ENCODE measurements at regions not wholly inside any gene's neighbourhood (a gene's known extent, or its start where the extent isn't known, plus 50 kb on each side); places are given as distances from the start of the nearest gene placed in this dataset.
A peak's percentile ranks its signal among the peaks of the same experiment; 100 is the strongest.

GRCh38 chr1:9439074-9439761 lies 100.0 kb upstream of the SLC25A33 start:
- H3K4me1 ChIP-seq (ENCODE audit: low read depth, poor library complexity, severe bottlenecking): peaks cover 24% of the 10 kb centered on the region
- no peak for TF ChIP-seq CTCF (conservative IDR thresholded peaks at IDR 0.05; ENCODE audit: low read depth, low read length)
- no peak overlapping the region for H3K27ac ChIP-seq
- no peak overlapping the region for H3K9ac ChIP-seq
- no peaks in the 10 kb centered on the region for H3K79me2 ChIP-seq (ENCODE audit: insufficient read depth, low read depth)
- H2AFZ ChIP-seq (ENCODE audit: low read depth): no peak overlapping the region
- no peak overlapping the region for H3K4me3 ChIP-seq (IDR thresholded peaks at IDR 0.05; ENCODE audit: insufficient read depth, low read depth, low read length)
- no peak overlapping the region for H3K4me2 ChIP-seq
- no peaks in the 10 kb centered on the region for H4K20me1 ChIP-seq (ENCODE audit: insufficient read depth)
- no peaks in the 10 kb centered on the region for H3K27me3 ChIP-seq (ENCODE audit: insufficient read depth, low read depth)
- H3K36me3 ChIP-seq (ENCODE audit: insufficient read depth): no peaks in the 10 kb centered on the region

GRCh38 chr1:9440261-9440660 lies 99.0 kb upstream of the SLC25A33 start:
- TF ChIP-seq CTCF (conservative IDR thresholded peaks at IDR 0.05; ENCODE audit: low read depth, low read length): no peak
- H3K4me1 ChIP-seq (ENCODE audit: low read depth, poor library complexity, severe bottlenecking): peaks cover 24% of the 10 kb centered on the region

GRCh38 chr1:9440763-9441194 lies 98.5 kb upstream of the SLC25A33 start:
- Histone ChIP-seq H3K4me3 (IDR thresholded peaks at IDR 0.05; ENCODE audit: insufficient read depth, low read depth, low read length) (no peak overlapping the region), H3K9ac (no peak overlapping the region), H3K36me3 (ENCODE audit: insufficient read depth) (no peaks in the 10 kb centered on the region), H3K4me2 (no peak overlapping the region), H3K4me1 (ENCODE audit: low read depth, poor library complexity, severe bottlenecking) (peaks cover 24% of the 10 kb centered on the region), H3K79me2 (ENCODE audit: insufficient read depth, low read depth) (no peaks in the 10 kb centered on the region), H2AFZ (ENCODE audit: low read depth) (no peak overlapping the region), H3K27me3 (ENCODE audit: insufficient read depth, low read depth) (no peaks in the 10 kb centered on the region), H4K20me1 (ENCODE audit: insufficient read depth) (no peaks in the 10 kb centered on the region), H3K27ac (no peak overlapping the region)
- TF ChIP-seq CTCF (conservative IDR thresholded peaks at IDR 0.05; ENCODE audit: low read depth, low read length): no peak

More at GRCh38 chr1:9440261-9440660, 99.0 kb upstream of the SLC25A33 start:
- Histone ChIP-seq H3K4me3 (IDR thresholded peaks at IDR 0.05; ENCODE audit: insufficient read depth, low read depth, low read length) (no peak overlapping the region), H2AFZ (ENCODE audit: low read depth) (no peak overlapping the region), H4K20me1 (ENCODE audit: insufficient read depth) (no peaks in the 10 kb centered on the region), H3K4me2 (no peak overlapping the region), H3K36me3 (ENCODE audit: insufficient read depth) (no peaks in the 10 kb centered on the region), H3K27me3 (ENCODE audit: insufficient read depth, low read depth) (no peaks in the 10 kb centered on the region), H3K9ac (no peak overlapping the region), H3K79me2 (ENCODE audit: insufficient read depth, low read depth) (no peaks in the 10 kb centered on the region), H3K27ac (no peak overlapping the region)

- H3K4me2 ChIP-seq: peak overlapping the region; percentile 71
- no peak overlapping the region for H3K4me3 ChIP-seq (IDR thresholded peaks at IDR 0.05; ENCODE audit: insufficient read depth, low read depth, low read length)
- no peak for TF ChIP-seq CTCF (conservative IDR thresholded peaks at IDR 0.05; ENCODE audit: low read depth, low read length)
- no peaks in the 10 kb centered on the region for H3K79me2 ChIP-seq (ENCODE audit: insufficient read depth, low read depth)
- no peaks in the 10 kb centered on the region for H3K36me3 ChIP-seq (ENCODE audit: insufficient read depth)
- H4K20me1 ChIP-seq (ENCODE audit: insufficient read depth): no peaks in the 10 kb centered on the region
- H3K9ac ChIP-seq: no peak overlapping the region; the same call in 1 of the 2 replicates
- peak overlapping the region; percentile 44; the same call in 1 of the 2 replicates for H3K27ac ChIP-seq
- no peak overlapping the region for H2AFZ ChIP-seq (ENCODE audit: low read depth)
- H3K4me1 ChIP-seq (ENCODE audit: low read depth, poor library complexity, severe bottlenecking): peaks cover 24% of the 10 kb centered on the region
- H3K27me3 ChIP-seq (ENCODE audit: insufficient read depth, low read depth): no peaks in the 10 kb centered on the region
Observed at GRCh38 chr1:9441451-9442133, 97.7 kb upstream of the SLC25A33 start.

Data from KMS-11 (cell line).